Glomerular visceral epithelial cell (primary cell): ENCODE measurements at regions not wholly inside any gene's neighbourhood (a gene's known extent, or its start where the extent isn't known, plus 50 kb on each side); places are given as distances from the start of the nearest gene placed in this dataset.
A peak's percentile ranks its signal among the peaks of the same experiment; 100 is the strongest.

Experiments used
- DNase-seq: peaks from one replicate; pipeline ENCODE4 v3.0.0-alpha.2; 2016; ENCODE audit errors: extremely low spot score

DNA sequence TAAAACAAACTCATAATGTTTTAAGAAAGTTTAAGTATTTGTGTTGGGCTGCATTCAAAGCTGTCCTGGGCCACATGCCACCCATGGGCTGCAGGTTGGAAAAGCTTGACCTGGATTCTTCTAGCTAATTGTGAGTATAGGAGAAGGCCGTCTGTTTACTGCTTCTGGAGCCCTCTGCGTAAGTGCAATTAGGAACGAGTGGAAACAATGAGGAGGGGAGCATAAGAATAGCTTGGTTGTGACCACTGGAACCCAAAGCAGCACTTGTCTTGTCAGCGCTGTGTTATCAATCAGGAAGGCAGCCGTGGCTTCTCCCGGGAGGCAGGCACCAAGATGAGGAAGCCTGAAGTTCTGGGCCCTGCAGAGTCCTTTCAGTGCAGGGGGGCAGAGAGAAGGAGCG lies 110.4 kb upstream of the MBNL2 start:
- no peak for DNase-seq

DNA sequence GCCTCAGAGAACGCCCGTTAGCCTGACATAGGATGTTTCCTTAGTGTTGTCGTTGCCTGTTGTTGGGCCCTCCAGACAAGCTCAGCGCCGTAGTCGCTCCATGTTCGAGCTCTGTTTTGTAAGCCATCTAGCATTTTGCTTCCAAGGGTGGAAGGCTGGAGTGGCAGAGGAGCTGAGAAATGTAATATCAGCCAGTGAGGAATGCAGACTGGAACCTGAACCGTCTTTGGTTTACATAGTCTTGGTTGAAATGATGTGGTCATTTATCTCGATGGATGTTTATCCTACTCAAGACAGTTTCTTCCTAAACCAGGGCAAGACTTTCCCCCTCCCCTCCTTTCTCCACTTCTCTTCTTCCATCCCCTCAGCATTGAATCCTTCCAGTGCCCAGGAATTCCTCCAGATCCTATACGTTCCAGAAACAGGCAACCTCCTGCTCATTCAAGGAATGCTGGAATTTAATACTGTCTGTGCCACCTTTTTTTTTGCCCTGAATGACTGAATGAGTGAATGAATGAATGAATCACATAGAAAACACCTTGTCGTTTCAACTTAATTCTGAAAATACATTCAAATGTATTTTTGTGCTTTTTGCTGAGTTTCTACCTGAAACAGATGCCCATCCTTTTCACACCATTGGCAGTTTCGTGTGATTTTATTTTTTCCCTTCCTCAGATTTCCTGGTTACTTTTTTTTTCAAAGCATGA lies 109.5 kb upstream of the MBNL2 start:
- DNase-seq = no peak

GRCh38 chr13:97113231-97114001 lies 108.7 kb upstream of the MBNL2 start:
- no peak for DNase-seq

DNA sequence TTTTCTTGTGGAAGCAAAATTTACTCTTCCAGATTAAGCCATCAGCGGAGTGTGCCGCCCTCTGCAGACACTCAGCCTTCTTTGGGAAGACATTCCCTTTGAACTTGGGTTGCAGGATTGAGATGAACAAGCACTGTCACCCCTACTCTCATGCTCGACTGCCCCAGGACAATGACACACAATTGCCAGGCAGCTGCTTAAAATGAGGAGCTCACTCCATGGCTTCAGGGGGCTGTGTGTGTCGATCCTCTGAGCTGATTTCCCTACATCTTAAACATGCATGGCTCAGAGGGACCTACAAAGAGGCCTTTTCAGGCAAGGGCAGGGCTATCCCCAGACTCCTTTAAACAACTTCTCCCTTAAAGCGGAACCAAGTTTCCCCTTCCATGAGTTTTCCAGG lies 107.5 kb upstream of the MBNL2 start:
- no peak for DNase-seq

DNA sequence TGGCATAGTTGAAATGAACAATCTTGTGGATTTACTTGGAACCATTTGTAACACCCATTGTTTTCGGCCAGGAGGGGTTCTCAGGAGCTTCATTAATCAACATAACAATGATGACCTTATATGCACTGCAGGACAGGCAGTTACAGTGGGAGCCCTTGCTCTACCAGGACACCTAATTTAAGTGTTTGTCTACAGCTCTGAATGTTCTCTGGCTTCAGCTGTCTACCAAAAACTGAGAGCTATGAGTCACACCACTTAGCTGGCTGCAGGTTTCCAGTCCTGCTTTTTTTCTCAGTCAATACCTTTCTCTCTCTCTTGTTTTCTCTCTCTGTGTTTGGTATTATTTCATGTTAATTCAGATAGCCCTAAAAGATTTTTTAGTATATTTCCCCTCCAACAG lies 105.4 kb upstream of the MBNL2 start:
- DNase-seq = peak; percentile 11

- DNase-seq = no peak
These were observed 104.7 kb upstream of the MBNL2 start for GRCh38 chr13:97117388-97117910.

GRCh38 chr13:97119943-97120342 lies 102.2 kb upstream of the MBNL2 start:
- no peak for DNase-seq

GRCh38 chr13:97120346-97120745 lies 101.8 kb upstream of the MBNL2 start:
- DNase-seq = no peak

GRCh38 chr13:97120976-97121375 lies 101.2 kb upstream of the MBNL2 start:
- DNase-seq = no peak

DNA sequence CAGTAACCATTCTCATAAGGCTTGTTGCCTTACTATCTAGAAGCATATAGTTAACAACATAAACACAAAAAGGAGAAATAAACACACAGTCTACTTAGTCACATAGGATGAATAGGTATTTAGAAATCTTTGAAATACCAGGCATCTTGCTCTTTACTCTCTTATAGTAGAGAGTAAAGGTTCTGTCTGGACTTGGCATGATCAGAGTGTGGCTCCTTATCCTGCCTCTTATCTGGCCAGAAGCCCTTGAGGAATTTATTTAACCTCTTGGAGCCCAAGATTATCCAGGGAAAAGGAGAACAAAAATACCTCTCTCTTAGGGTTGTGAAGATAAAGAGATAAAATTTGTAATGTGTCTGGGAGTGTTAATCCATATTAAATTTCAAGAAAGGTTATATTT lies 100.2 kb upstream of the MBNL2 start:
- DNase-seq = no peak

DNA sequence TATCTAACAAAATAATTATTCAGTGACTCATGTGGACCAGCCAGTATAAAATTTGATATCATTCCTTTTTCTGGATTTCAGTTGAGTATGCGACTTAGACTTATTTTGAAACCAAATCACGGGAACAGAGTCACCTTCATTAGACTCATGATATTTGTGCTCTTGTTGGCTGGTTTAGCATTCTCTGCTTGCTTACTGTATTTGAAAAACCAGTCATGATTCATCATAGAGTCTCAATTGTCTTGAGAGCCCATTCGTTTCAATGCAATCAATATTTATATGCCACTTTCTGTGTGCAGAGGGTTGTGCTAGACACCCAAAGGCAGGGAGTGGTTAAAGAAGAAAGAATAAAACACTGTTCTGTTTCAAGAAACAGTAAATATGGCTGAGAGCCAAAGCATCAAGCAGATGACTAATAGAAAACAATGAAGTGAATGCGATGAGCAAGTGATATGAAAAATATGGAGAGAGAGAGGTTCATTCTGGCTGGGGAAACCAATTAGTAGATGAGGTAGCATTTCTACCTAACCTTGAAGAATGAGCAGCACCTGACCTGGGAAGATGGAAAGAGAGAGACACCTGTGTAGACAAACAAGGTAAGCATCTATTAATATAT lies 99.6 kb upstream of the MBNL2 start:
- peak; percentile 22 for DNase-seq

DNA sequence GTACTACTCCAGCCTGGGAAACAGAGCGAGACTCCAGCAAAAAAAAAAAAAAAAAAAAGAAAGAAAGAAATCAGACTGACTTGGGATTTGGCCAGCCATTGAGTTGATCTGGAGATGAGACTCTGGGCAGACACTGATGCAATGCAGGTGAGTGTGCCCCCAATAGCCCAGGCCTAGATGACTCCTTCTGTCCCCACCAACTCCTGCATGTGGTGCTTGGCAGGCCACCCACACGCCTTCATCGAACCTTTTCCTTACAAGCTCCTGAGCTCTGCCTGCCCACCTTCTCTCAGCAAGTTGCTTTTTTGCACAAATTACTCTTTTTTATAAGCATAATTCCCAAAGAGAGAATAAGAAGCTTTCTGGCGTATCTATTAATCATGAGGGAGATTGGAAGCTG lies 97.9 kb upstream of the MBNL2 start:
- DNase-seq = no peak

DNA sequence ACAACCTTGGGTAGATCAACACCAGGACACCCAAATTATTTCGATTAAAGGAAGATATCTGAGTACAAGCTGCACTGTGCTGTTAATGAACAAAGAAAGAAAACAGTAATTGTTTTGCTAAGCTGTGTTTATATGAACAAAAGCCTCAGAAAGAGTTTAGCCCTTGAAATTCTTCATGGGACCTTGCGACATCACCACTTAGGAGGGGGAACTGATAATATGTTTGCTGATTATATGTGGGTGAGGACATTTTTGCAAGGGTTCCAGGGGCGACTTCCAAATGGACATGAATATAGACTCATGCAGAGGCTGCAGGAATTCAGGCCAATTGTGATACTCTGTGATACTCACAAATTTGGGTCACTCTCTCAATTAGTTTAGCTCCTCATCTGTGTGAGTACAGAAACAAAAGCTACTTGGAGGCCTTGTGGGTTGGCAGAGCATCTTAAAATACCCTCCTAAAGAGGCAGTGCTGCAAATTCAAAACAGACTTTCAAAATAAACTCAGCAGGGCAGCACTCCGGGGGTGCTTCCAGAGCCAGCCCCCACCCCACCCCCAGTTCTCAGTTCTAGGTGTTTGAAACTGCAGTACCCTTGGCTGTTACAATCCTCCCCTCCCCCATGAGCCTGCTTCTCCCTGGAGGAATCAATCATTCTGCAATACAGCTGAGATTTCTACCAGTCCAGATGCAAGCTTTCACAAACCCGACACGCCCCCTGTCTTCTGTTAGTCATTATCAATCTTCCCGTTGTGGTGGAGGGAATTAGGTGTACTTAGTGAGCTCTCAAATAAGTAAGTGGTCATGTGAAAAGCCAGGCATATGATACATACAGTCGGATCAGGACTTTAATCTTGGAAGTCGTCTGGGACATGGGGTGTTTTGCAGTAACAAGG lies 97.0 kb upstream of the MBNL2 start:
- peak; percentile 54 for DNase-seq

- DNase-seq = peak; percentile 25
These were observed 96.1 kb upstream of the MBNL2 start for GRCh38 chr13:97125810-97126738.

- DNase-seq = no peak
These were observed 94.3 kb upstream of the MBNL2 start for GRCh38 chr13:97127842-97128241.

DNA sequence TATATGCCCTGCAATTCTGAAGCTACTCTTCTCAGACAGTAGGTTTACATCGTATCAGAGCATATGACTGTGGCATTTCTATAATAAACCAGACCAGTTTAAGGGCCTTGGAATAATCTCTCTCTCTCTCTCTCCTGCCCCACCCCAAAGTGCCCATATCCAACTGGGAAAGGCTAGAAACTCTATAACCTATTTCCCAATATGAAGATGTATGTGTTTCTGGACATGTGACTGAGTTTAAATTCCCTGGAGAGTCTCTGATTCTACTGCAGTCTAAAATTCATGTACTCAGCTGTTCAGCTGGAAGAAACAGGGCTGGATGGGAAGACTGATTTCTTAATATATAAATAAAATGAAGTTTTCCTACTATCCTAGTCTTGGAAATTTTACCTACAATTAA lies 91.9 kb upstream of the MBNL2 start:
- DNase-seq = no peak

- no peak for DNase-seq
These were observed 90.7 kb upstream of the MBNL2 start for GRCh38 chr13:97131447-97131846.

GRCh38 chr13:97133554-97133953 lies 88.6 kb upstream of the MBNL2 start:
- DNase-seq = no peak

DNA sequence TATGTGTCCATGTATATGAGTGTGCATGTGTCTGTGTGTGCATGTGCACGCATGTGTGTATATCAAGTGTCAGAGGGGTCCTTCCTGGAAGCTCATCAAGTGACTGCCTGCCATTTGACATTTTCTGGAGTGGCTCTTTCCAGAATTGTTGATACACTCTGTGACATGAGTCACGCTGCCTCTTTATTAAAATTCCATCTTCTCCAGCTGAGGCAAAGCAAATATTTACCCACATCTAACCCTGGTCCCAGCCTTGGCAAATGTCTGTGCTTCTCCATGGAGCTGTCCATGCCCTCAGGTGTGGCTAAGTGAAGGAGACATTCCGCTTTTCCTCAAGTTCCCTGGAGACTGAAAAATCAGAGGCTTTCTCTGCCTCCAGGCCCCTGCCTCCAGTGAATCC lies 88.2 kb upstream of the MBNL2 start:
- DNase-seq = no peak

DNA sequence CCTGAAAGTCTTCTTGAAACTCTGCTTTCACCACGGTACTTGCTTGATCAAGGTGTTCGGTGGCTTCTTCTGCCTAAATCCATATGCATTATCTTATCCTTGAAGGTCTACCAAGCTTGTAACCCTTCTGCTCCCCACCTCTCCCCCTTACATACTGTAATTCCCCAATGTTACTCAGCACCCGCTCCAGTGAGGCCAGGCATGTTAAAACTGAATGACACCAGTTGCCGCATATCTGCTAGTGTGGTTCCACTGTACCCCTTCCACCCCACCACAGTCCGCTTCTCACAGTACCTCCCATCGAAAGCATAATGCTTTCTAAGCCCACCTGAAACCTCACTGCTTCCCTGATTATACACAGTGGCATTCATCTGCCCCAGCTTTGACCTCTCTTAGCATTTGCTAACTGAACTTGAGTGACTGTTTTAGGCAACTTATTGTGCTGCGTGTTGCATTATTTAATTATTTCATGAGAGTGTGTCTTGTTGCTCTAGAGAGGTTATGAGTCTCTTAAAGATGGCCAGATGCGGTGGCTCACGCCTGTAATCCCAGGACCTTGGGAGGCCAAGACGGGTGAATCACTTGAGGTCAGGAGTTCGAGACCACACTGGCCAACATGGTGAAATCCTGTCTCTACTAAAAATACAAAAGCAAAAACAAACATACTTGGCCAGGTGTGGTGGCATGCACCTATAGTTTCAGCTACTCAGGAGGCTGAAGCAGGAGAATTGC lies 87.6 kb upstream of the MBNL2 start:
- no peak for DNase-seq
